ENCODE measurements at regions not wholly inside any gene's neighbourhood (a gene's known extent, or its start where the extent isn't known, plus 50 kb on each side); places are given as distances from the start of the nearest gene placed in this dataset.

- in situ Hi-C loops (cut with HindIII; ENCODE audit: low sequenced_read_pairs), result no loop called here
- H3K4me3 ChIP-seq (ENCODE audit: low read depth, low read length), result no peak overlapping the region
- TF ChIP-seq, protein P1, sequence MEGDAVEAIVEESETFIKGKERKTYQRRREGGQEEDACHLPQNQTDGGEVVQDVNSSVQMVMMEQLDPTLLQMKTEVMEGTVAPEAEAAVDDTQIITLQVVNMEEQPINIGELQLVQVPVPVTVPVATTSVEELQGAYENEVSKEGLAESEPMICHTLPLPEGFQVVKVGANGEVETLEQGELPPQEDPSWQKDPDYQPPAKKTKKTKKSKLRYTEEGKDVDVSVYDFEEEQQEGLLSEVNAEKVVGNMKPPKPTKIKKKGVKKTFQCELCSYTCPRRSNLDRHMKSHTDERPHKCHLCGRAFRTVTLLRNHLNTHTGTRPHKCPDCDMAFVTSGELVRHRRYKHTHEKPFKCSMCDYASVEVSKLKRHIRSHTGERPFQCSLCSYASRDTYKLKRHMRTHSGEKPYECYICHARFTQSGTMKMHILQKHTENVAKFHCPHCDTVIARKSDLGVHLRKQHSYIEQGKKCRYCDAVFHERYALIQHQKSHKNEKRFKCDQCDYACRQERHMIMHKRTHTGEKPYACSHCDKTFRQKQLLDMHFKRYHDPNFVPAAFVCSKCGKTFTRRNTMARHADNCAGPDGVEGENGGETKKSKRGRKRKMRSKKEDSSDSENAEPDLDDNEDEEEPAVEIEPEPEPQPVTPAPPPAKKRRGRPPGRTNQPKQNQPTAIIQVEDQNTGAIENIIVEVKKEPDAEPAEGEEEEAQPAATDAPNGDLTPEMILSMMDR (IDR thresholded peaks at IDR 0.05; ENCODE audit: low read depth, low read length, missing control alignments), result no peak
- no peak for DNase-seq (ENCODE audit: low read depth)
Observed at GRCh38 chr14:26761532-26761931, 163.7 kb upstream of the NOVA1 start.

DNA sequence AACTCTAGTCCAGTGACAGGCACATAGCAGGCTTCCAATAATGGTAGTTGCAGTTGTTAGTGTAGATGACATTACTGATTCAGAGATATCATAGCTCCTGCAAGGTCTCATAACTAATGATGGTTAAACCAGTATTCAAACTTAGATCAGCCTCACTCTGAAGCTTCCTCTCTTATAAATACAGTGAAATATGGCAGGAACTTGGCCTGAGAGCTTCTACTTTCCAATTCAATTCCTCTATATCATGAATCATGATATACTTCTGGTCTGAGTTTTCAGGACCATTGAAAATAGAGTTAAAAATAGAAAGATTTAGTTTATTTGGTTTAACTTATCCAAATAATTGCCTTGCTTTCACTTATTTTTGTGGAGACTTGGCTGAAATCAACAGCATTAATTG is 167.5 kb upstream of the NOVA1 start:
- no peak for DNase-seq (ENCODE audit: low read depth)
- no peak overlapping the region for H3K4me3 ChIP-seq (ENCODE audit: low read depth, low read length)
- TF ChIP-seq, protein P1 (IDR thresholded peaks at IDR 0.05; ENCODE audit: low read depth, low read length, missing control alignments), result no peak
- in situ Hi-C loops (cut with HindIII; ENCODE audit: low sequenced_read_pairs), result no loop called here

GRCh38 chr14:26765768-26766520 is 168.1 kb upstream of the NOVA1 start:
- TF ChIP-seq, protein P1 (IDR thresholded peaks at IDR 0.05; ENCODE audit: low read depth, low read length, missing control alignments), result no peak
- no peak overlapping the region for H3K4me3 ChIP-seq (ENCODE audit: low read depth, low read length)
- peak; percentile 87 for DNase-seq (ENCODE audit: low read depth)
- in situ Hi-C loops (cut with HindIII; ENCODE audit: low sequenced_read_pairs), result no loop called here

GRCh38 chr14:26766726-26767125 is 168.9 kb upstream of the NOVA1 start:
- TF ChIP-seq, protein P1 (IDR thresholded peaks at IDR 0.05; ENCODE audit: low read depth, low read length, missing control alignments), result no peak
- no peak overlapping the region for H3K4me3 ChIP-seq (ENCODE audit: low read depth, low read length)
- in situ Hi-C loops (cut with HindIII; ENCODE audit: low sequenced_read_pairs), result no loop called here
- no peak for DNase-seq (ENCODE audit: low read depth)

GRCh38 chr14:26773906-26774593 is 176.2 kb upstream of the NOVA1 start:
- TF ChIP-seq, protein P1 (IDR thresholded peaks at IDR 0.05; ENCODE audit: low read depth, low read length, missing control alignments), result no peak
- in situ Hi-C loops (cut with HindIII; ENCODE audit: low sequenced_read_pairs), result no loop called here
- H3K4me3 ChIP-seq (ENCODE audit: low read depth, low read length), result no peak overlapping the region
- no peak for DNase-seq (ENCODE audit: low read depth)

DNA sequence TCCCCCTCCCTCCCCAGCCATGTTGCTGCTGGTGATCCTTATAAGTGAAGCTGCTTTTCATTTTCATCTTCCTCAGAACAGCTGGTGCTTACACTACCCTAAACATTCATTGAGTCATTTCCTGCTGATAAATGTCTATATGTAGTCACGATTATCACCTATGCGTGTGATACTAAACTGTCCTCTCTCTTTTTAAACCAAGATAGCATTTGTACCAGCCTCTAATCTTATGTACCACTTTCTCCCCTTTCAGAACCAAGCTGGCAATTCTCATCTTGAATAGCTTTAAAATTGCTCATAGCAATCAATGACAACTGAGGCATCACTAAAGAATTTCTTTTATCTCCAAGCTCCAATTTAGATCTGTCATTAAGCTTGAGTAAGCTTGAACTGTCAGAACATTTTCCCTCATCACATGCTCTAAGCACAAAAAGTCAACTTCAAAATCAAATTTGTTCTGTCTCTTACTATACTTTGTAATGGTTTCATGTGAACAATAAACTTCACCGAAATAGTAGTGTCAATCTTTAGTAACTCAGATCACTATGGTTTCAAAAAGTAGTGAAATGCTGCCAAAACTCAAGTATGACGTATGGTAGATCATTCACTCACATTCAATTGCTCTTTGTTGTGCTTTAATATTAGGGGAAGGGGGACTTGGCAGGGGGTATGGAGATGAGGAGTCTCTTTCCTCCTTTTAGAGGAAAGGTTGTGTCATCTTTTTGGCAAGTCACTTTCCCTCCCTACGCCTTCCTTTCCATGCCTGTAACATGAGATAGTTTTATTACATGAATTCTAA is 178.1 kb upstream of the NOVA1 start:
- DNase-seq (ENCODE audit: low read depth), result peak; percentile 2
- TF ChIP-seq, protein P1 (IDR thresholded peaks at IDR 0.05; ENCODE audit: low read depth, low read length, missing control alignments), result no peak
- in situ Hi-C loops (cut with HindIII; ENCODE audit: low sequenced_read_pairs), result no loop called here
- H3K4me3 ChIP-seq (ENCODE audit: low read depth, low read length), result no peak overlapping the region
